KOPT-K1 (cell line): ENCODE measurements at regions not wholly inside any gene's neighbourhood (a gene's known extent, or its start where the extent isn't known, plus 50 kb on each side); places are given as distances from the start of the nearest gene placed in this dataset.
"Not testable (repeated sequence)": the region's sequence is repeated elsewhere in the genome, so short reads cannot be mapped to it uniquely, and the experiment has no call there.

ENCODE experiments used
- H3K27ac ChIP-seq: fragments of 200-600 bp; sonication (generic); 2 replicates; pipeline ENCODE4 v1.5.1; 2016; ENCODE audit warnings: antibody characterized with exemption, mild to moderate bottlenecking, low read depth, low read length; ENCODE audit not compliant: poor library complexity, severe bottlenecking
- H3K36me3 ChIP-seq: fragments of 200-600 bp; sonication (generic); 2 replicates; pipeline ENCODE4 v1.5.1; 2017; ENCODE audit warnings: antibody characterized with exemption, mild to moderate bottlenecking, low read length, moderate library complexity; ENCODE audit not compliant: insufficient read depth
- H3K9me3 ChIP-seq: fragments of 200-600 bp; sonication (generic); 2 replicates; pipeline ENCODE4 v1.5.1; 2017; ENCODE audit warnings: antibody characterized with exemption, low read length, mild to moderate bottlenecking; ENCODE audit not compliant: insufficient read depth, poor library complexity, severe bottlenecking

DNA sequence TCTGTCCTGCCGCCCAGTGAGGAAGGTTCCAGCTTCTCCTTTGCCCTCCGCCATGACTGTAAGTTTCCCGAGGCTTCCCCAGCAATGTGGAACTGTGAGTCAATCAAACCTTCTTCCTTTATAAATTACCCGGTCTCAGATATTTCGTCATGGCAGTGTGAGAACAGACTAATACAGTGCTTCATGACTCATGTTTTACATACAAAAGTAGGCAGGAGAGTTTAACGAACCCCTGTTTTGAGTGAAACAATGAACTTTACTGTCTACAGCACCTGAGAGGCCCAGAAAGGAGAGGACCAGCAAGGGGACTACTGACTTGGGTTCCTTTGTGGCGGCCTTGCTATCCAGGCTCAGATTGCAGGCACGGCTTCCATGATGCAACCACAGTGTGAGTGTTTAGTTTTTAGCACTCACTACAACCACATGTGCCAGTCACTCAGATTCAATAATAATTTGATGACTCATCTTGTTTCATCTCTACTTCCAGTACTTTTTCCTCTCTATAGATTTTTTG lies 139.1 kb upstream of the CLINT1 start:
- no peaks in the 10 kb centered on the region for H3K36me3 ChIP-seq
- H3K9me3 ChIP-seq = no peaks in the 10 kb centered on the region
- no peak overlapping the region for H3K27ac ChIP-seq

GRCh38 chr5:157994906-157995519 lies 136.1 kb upstream of the CLINT1 start:
- H3K9me3 ChIP-seq = no peaks in the 10 kb centered on the region
- no peaks in the 10 kb centered on the region for H3K36me3 ChIP-seq
- H3K27ac ChIP-seq = no peak overlapping the region

DNA sequence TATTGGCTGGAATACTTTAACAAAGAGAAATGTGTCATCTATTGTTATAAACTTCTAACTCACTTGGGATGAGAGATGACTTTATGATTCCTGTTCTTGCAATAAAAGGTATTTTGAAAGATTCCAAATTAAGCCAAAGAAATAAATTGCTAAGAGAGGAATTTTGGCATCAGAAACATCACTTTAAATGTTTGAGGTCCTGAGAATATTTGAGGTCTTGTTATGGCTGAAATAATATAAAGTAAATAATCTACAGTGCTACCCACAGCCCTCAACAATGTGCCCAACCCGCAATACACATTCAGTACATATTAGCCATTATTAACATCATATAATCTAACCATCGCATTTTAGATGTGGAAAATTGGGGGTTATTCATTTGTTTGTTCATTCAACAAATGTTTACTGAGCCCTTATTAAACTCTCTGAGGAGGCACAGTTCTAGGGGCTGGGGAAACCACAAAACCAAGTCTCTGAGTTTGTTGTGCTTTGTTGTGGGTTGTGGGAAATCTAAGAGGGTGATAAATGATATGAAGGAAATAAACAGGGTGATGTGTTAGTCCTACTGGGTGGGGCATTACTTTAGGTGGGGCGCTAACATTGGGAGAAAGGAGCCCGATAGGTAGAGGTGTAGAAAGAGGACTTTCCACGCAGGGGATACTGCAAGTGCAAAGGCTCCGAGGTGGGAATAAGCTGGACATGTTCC lies 135.2 kb upstream of the CLINT1 start:
- H3K27ac ChIP-seq = no peak overlapping the region

GRCh38 chr5:157993201-157993600 lies 134.3 kb upstream of the CLINT1 start:
- H3K27ac ChIP-seq = no peak overlapping the region
- no peaks in the 10 kb centered on the region for H3K9me3 ChIP-seq
- no peaks in the 10 kb centered on the region for H3K36me3 ChIP-seq

More for the DNA sequence above, 135.2 kb upstream of the CLINT1 start:
- no peaks in the 10 kb centered on the region for H3K9me3 ChIP-seq
- no peaks in the 10 kb centered on the region for H3K36me3 ChIP-seq

DNA sequence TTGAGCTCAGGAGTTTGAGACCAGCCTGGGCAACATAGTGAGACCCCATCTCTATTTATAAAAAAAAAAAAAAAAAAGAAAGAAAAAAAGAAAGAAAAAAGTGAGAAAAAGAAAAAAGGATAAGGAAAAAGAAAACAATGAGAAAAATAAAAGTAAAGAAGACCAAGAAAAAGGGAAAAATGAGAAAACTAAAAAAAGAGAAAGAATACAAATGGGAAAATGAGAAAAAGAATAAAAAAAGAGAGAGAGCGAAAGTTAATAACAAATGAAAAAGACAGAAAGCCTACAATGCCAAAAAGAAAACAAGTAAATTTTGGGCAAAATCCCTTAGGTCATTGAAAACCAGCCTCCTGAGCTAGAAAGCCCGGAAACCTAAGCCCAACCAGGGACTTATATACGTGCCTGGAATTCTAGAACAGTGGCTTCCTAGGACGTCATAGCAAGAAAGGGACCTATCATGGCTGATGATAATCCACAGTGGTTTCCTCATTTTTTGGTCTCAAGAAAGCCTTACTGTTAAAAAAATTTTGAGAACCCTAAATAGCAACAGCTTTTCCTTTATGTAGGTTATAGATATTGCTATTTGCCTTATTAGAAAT lies 131.7 kb upstream of the CLINT1 start:
- H3K9me3 ChIP-seq = no peaks in the 10 kb centered on the region
- no peaks in the 10 kb centered on the region for H3K36me3 ChIP-seq
- no peak overlapping the region for H3K27ac ChIP-seq

DNA sequence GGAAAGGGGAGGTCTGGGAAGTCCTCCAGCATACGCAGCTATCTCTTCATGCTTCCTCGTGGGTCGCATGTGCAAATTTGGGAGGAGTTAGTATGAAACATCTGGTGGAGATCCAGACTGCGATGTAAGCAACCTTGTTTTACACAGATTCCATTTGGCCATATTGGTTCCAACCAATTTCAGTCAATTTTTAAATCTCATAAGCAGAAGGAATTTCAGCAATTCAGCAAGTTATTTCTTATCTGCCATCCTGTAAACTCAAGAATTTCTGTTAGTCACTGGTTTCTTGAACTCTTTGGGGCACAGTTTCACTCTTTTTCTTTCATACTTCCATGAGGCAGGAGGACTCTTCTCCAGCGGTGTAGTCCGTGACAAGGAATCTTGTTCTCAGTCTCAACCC lies 130.4 kb upstream of the CLINT1 start:
- Histone ChIP-seq H3K27ac (no peak overlapping the region), H3K36me3 (no peaks in the 10 kb centered on the region), H3K9me3 (no peaks in the 10 kb centered on the region)

DNA sequence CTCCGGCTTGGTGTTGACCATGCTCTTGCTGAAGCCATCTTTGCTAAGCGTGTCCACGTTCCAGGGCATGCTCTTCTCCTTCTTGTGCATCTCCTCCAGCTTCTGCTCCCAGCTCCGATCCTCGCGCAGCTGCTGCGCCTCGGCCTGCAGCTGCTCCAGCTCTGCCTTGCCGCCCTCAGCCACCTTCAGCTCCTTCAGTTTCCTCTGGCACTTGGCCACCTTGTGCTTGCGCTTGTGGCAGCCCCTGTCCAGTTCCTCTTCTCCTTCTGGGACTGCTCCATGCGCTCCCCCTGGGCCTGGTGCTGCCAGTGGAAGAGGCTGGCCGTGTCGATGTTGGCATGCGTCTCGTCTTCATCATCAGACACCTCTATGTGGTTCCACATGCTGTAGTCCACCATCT lies 128.3 kb upstream of the CLINT1 start:
- no peaks in the 10 kb centered on the region for H3K9me3 ChIP-seq
- no peak overlapping the region for H3K27ac ChIP-seq
- H3K36me3 ChIP-seq = no peaks in the 10 kb centered on the region

DNA sequence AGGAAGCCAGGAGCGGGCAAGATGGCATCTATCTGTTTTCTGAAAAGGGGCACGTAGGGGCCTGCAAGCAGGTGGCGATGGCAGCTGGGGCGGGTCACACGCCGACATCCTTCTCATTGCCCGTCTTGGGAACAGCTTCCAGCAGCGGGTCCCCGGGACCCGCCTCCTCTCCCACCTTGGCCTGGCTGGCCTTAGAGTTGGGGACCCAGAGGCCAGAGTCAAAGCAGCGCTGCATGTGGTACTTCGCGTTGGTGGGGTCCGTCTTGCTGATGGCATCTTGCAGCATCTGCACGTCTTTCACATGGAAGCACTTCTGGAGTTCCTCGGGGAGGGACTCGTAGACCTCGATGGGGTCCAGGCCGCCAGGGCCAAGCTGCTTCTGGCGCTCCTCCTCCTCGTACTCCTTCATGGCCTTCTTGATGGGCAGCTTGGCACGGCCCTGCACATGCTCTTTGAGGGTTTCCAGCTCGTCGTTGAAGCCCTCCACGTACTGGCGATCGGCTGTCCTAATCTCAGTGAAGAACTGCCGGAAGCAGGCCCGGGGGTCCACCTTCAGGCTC lies 127.6 kb upstream of the CLINT1 start:
- Histone ChIP-seq H3K27ac (no peak overlapping the region), H3K9me3 (no peaks in the 10 kb centered on the region), H3K36me3 (no peaks in the 10 kb centered on the region)

DNA sequence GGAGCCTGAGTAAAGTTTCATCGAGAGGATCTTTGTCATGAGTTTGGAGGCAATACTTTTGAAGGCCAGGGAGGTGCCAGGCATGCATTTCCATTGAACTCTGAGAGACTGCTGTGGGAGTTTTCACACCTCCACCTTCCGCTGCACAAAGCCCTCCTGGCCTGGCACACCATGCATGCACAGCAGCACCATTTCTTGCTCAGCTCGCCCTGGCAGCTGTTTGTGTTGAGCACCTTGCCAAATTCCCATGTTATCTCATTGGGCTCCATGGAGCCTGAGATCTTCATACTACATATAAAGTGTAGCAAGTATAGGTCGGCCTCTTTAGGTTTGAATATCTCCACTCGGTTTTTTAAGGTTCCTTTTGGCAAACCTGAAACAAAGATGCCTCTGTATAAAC lies 125.7 kb upstream of the CLINT1 start:
- H3K9me3 ChIP-seq = no peaks in the 10 kb centered on the region
- no peak overlapping the region for H3K27ac ChIP-seq
- no peaks in the 10 kb centered on the region for H3K36me3 ChIP-seq

DNA sequence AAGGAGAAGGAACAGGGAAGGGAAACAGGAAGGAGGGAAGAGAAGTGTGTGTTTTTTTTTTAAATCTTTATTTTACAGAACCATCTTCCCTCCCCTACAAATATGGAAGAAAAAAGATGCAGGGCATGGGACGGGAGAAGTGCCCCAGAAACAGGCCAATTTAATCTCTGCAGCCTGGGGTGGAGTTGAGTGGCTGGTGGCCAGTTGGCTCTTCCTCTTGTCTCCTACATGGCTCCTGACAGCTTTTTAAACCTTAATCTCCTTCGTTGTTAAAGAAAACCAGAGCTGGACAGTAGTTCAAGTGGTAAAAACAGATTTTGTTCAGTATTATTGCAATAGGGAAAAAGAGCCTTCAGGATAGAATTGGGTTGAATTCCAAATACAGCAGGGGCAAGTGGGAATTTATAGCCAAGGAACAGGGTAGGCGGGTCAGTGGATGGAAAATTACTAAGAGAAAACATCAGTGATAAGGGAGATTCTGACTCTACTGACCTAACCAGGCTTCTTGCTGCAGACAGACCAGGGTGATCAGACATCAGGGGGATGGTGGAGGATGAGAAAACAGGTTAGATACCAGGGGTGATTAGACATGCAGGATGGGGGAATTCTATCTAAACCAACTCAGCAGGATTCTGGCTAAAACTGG lies 125.1 kb upstream of the CLINT1 start:
- Histone ChIP-seq H3K9me3 (no peaks in the 10 kb centered on the region), H3K27ac (no peak overlapping the region), H3K36me3 (no peaks in the 10 kb centered on the region)

DNA sequence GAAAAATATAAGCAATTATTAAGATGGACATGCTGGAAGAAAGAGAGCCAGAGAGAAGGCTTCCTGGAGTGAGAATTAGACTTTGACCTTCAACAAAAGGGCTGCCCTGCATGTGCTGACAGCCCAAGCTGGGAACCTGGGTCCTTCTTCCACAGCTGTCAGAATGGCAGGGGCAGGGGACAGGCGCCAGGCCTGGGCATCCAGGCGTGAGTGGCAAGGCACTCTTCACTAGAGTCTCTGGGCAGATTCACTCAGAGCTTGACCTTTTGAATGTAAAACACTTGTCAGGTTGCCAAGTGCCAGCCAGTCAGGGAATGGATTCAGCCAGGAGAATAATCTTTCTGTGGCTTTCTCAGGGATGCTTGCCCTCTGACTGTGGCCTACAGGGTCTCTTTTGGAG lies 119.1 kb upstream of the CLINT1 start:
- Histone ChIP-seq H3K27ac (no peak overlapping the region), H3K9me3 (no peaks in the 10 kb centered on the region), H3K36me3 (no peaks in the 10 kb centered on the region)

- Histone ChIP-seq H3K27ac (no peak overlapping the region), H3K9me3 (no peaks in the 10 kb centered on the region), H3K36me3 (no peaks in the 10 kb centered on the region)
Measured at GRCh38 chr5:157976429-157976828, 117.5 kb upstream of the CLINT1 start.

DNA sequence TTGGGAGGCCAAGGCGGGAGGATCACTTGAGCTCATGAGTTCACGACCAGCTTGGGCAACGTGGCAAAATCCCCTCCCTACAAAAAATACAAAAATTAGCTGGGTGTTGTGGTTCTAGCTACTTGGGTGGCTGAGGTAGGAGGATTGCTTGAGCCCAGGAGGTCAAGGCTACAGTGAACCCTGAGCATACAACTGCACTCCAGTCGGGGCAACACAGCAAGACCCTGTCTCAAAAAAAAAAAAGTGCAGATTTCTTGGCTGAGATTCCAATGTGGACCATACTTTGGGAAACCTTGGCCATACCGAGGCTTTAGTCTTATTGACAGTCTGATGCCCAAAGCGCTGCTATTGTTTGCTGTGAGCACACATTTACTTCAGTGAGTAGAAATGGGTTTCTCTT lies 113.6 kb upstream of the CLINT1 start:
- Histone ChIP-seq H3K27ac (no peak overlapping the region), H3K9me3 (no peaks in the 10 kb centered on the region), H3K36me3 (no peaks in the 10 kb centered on the region)

DNA sequence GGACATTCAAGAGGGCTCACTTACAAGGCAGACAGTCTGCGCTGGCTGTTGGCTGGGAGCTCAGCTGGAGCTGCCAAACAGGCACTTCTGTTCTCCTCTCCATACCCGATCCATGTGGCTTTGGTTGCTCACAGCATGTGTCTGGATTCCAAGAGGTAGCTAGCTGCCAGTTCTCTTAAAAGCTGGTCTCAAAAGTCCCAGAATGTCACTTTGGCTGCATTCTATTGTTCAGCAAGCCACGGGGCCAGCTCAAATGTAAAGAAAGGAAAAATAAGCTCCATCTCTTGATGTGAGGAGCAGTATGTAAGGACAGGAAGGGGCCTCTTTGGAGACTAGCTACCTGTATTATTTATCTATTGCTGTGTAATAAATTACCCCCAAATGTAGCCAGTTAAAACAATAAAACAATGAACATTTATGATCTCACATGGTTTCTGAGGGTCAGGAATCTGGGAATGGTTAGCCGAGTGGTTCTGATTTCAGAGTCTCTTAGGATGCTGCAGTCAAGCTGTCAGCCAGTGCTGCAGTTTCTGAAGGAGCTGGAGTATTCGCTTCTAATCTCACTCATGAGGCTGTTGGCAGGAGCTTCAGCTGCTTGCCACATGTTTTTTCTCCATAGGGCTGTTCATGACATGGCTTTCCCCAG lies 112.7 kb upstream of the CLINT1 start:
- Histone ChIP-seq H3K36me3 (no peaks in the 10 kb centered on the region), H3K9me3 (no peaks in the 10 kb centered on the region), H3K27ac (no peak overlapping the region)

DNA sequence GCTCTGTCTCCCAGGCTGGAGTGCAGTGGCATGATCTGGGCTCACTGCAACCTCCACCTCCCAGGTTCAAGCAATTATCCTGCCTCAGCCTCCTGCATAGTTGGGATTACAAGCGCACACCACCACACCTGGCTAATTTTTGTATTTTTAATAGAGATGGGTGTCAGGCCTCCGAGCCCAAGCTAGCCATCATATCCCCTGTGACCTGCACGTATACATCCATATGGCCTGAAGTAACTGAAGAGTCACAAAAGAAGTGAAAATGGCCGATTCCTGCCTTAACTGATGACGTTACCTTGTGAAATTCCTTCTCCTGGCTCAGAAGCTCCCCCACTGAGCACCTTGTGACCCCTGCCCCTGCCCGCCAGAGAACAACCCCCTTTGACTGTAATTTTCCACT lies 109.6 kb upstream of the CLINT1 start:
- not testable (repeated sequence) for H3K27ac ChIP-seq, H3K9me3 ChIP-seq, H3K36me3 ChIP-seq
